ENCODE measurements at regions not wholly inside any gene's neighbourhood (a gene's known extent, or its start where the extent isn't known, plus 50 kb on each side); places are given as distances from the start of the nearest gene placed in this dataset.
A peak's percentile ranks its signal among the peaks of the same experiment; 100 is the strongest.

GRCh38 chr14:89615421-89615820 is 198.4 kb upstream of the FOXN3 start:
- Histone ChIP-seq H3K27ac (ENCODE audit: low read depth, low read length) (no peak overlapping the region), H2AFZ (ENCODE audit: low read depth, low read length) (no peak overlapping the region), H4K20me1 (ENCODE audit: insufficient read depth, low read length) (peaks cover 17% of the 10 kb centered on the region), H3K36me3 (ENCODE audit: insufficient read depth, low read length) (no peaks in the 10 kb centered on the region), H3K9me3 (ENCODE audit: insufficient read depth, low read depth, low read length) (no peaks in the 10 kb centered on the region), H3K4me1 (ENCODE audit: insufficient read depth, low read length) (peaks cover 18% of the 10 kb centered on the region), H3K27me3 (ENCODE audit: insufficient read depth, low read length) (no peaks in the 10 kb centered on the region), H3K4me3 (ENCODE audit: insufficient read depth, low read depth, low read length) (no peak overlapping the region), H3K79me2 (ENCODE audit: insufficient read depth, low read length) (peaks cover 78% of the 10 kb centered on the region), H3K4me2 (ENCODE audit: low read length) (peak overlapping the region; percentile 44), H3K9ac (ENCODE audit: low read length) (no peak overlapping the region)
- Mint-ChIP-seq H3K4me3 (ENCODE audit: unreplicated experiment) (peak overlapping the region; percentile 95), H3K36me3 (ENCODE audit: low read depth, unreplicated experiment) (peaks cover 5% of the 10 kb centered on the region), H3K9me3 (ENCODE audit: unreplicated experiment) (no peaks in the 10 kb centered on the region), H3K27me3 (ENCODE audit: low read depth, unreplicated experiment) (no peaks in the 10 kb centered on the region), H3K27ac (ENCODE audit: unreplicated experiment) (no peak overlapping the region), H3K4me1 (ENCODE audit: low read depth, unreplicated experiment) (peaks cover 37% of the 10 kb centered on the region)
- no peak for TF ChIP-seq CTCF (IDR thresholded peaks at IDR 0.05; ENCODE audit: insufficient read depth, low read depth, low read length)
- DNase-seq (ENCODE audit: low read depth) = peak; percentile 37
- FAIRE-seq = no peak

- no peak overlapping the region for H3K4me2 ChIP-seq (ENCODE audit: low read length)
- no peak for TF ChIP-seq EZH2 (IDR thresholded peaks at IDR 0.05; ENCODE audit: insufficient read depth, low read length)
- no peak for TF ChIP-seq CTCF (IDR thresholded peaks at IDR 0.05; ENCODE audit: insufficient read depth, low read depth, low read length)
- Mint-ChIP-seq H3K4me3 (ENCODE audit: unreplicated experiment) (no peak overlapping the region), H3K9me3 (ENCODE audit: unreplicated experiment) (no peaks in the 10 kb centered on the region), H3K36me3 (ENCODE audit: low read depth, unreplicated experiment) (peaks cover 5% of the 10 kb centered on the region), H3K4me1 (ENCODE audit: low read depth, unreplicated experiment) (peaks cover 29% of the 10 kb centered on the region), H3K27ac (ENCODE audit: unreplicated experiment) (no peak overlapping the region), H3K27me3 (ENCODE audit: low read depth, unreplicated experiment) (no peaks in the 10 kb centered on the region)
- FAIRE-seq = no peak
- peaks cover 18% of the 10 kb centered on the region for H3K4me1 ChIP-seq (ENCODE audit: insufficient read depth, low read length)
- H2AFZ ChIP-seq (ENCODE audit: low read depth, low read length) = no peak overlapping the region
- H4K20me1 ChIP-seq (ENCODE audit: insufficient read depth, low read length) = peaks cover 17% of the 10 kb centered on the region
- H3K27me3 ChIP-seq (ENCODE audit: insufficient read depth, low read length) = no peaks in the 10 kb centered on the region
- no peaks in the 10 kb centered on the region for H3K9me3 ChIP-seq (ENCODE audit: insufficient read depth, low read depth, low read length)
- H3K9ac ChIP-seq (ENCODE audit: low read length) = no peak overlapping the region
- H3K27ac ChIP-seq (ENCODE audit: low read depth, low read length) = no peak overlapping the region
- H3K4me3 ChIP-seq (ENCODE audit: insufficient read depth, low read depth, low read length) = no peak overlapping the region
- H3K36me3 ChIP-seq (ENCODE audit: insufficient read depth, low read length) = no peaks in the 10 kb centered on the region
- H3K79me2 ChIP-seq (ENCODE audit: insufficient read depth, low read length) = peaks cover 87% of the 10 kb centered on the region
- no peak for DNase-seq (ENCODE audit: low read depth)
Measured at GRCh38 chr14:89614009-89614691, 197.1 kb upstream of the FOXN3 start.

GRCh38 chr14:89613260-89614008 is 196.4 kb upstream of the FOXN3 start:
- Mint-ChIP-seq H3K9me3 (ENCODE audit: unreplicated experiment) (peaks cover 2% of the 10 kb centered on the region), H3K27ac (ENCODE audit: unreplicated experiment) (no peak overlapping the region), H3K4me1 (ENCODE audit: low read depth, unreplicated experiment) (peaks cover 29% of the 10 kb centered on the region), H3K27me3 (ENCODE audit: low read depth, unreplicated experiment) (no peaks in the 10 kb centered on the region), H3K36me3 (ENCODE audit: low read depth, unreplicated experiment) (peaks cover 5% of the 10 kb centered on the region), H3K4me3 (ENCODE audit: unreplicated experiment) (no peak overlapping the region)
- Histone ChIP-seq H4K20me1 (ENCODE audit: insufficient read depth, low read length) (peaks cover 17% of the 10 kb centered on the region), H3K4me1 (ENCODE audit: insufficient read depth, low read length) (peaks cover 18% of the 10 kb centered on the region), H3K79me2 (ENCODE audit: insufficient read depth, low read length) (peaks cover 85% of the 10 kb centered on the region), H3K36me3 (ENCODE audit: insufficient read depth, low read length) (no peaks in the 10 kb centered on the region), H3K9me3 (ENCODE audit: insufficient read depth, low read depth, low read length) (no peaks in the 10 kb centered on the region), H3K9ac (ENCODE audit: low read length) (no peak overlapping the region), H3K27ac (ENCODE audit: low read depth, low read length) (no peak overlapping the region), H3K4me3 (ENCODE audit: insufficient read depth, low read depth, low read length) (no peak overlapping the region), H2AFZ (ENCODE audit: low read depth, low read length) (no peak overlapping the region), H3K27me3 (ENCODE audit: insufficient read depth, low read length) (no peaks in the 10 kb centered on the region), H3K4me2 (ENCODE audit: low read length) (no peak overlapping the region)
- DNase-seq (ENCODE audit: low read depth) (no peak), FAIRE-seq (no peak)
- TF ChIP-seq EZH2 (IDR thresholded peaks at IDR 0.05; ENCODE audit: insufficient read depth, low read length) = no peak
- no peak for TF ChIP-seq CTCF (IDR thresholded peaks at IDR 0.05; ENCODE audit: insufficient read depth, low read depth, low read length)
